T-helper 2 cell (primary cell): ENCODE measurements at regions not wholly inside any gene's neighbourhood (a gene's known extent, or its start where the extent isn't known, plus 50 kb on each side); places are given as distances from the start of the nearest gene placed in this dataset.

ENCODE experiments used
- DNase-seq, 5 experiments: peaks; one replicate each; pipeline versions ENCODE4 v3.0.0 to v3.0.0-alpha.2; 2012 to 2022

- DNase-seq = peak in 1 of 5 experiments; percentile 7
Observed at GRCh38 chr1:94734963-94735901, 84.9 kb upstream of the SLC44A3 start.

GRCh38 chr1:94731891-94732290, 88.3 kb upstream of the SLC44A3 start:
- DNase-seq = no peak

- no peak for DNase-seq
Observed at GRCh38 chr1:94730450-94730849, 89.7 kb upstream of the SLC44A3 start.

- DNase-seq = no peak
Observed at GRCh38 chr1:94729267-94729666, 90.9 kb upstream of the SLC44A3 start.

- no peak for DNase-seq
Observed at GRCh38 chr1:94727846-94728715, 92.1 kb upstream of the SLC44A3 start.

- no peak for DNase-seq
Observed at GRCh38 chr1:94726981-94727685, 93.0 kb upstream of the SLC44A3 start.

- DNase-seq = no peak
Observed at GRCh38 chr1:94725566-94725965, 94.6 kb upstream of the SLC44A3 start.

GRCh38 chr1:94723894-94724293, 96.3 kb upstream of the SLC44A3 start:
- DNase-seq = no peak

GRCh38 chr1:94723463-94723862, 96.7 kb upstream of the SLC44A3 start:
- DNase-seq = no peak

- DNase-seq = no peak
Observed at GRCh38 chr1:94722181-94722580, 98.0 kb upstream of the SLC44A3 start.

GRCh38 chr1:94721240-94721639, 98.9 kb upstream of the SLC44A3 start:
- DNase-seq = no peak

GRCh38 chr1:94719926-94720793, 100.0 kb upstream of the SLC44A3 start:
- peak in 1 of 5 experiments; percentile 56 for DNase-seq

- DNase-seq = no peak
Observed at GRCh38 chr1:94716965-94717364, 103.2 kb upstream of the SLC44A3 start.

- no peak for DNase-seq
Observed at GRCh38 chr1:94715321-94715720, 104.8 kb upstream of the SLC44A3 start.

- DNase-seq = no peak
Observed at GRCh38 chr1:94714552-94714951, 105.6 kb upstream of the SLC44A3 start.

GRCh38 chr1:94714152-94714551, 106.0 kb upstream of the SLC44A3 start:
- no peak for DNase-seq

- DNase-seq = no peak
Observed at GRCh38 chr1:94713472-94714141, 106.5 kb upstream of the SLC44A3 start.

- DNase-seq = no peak
Observed at GRCh38 chr1:94709891-94710581, 110.1 kb upstream of the SLC44A3 start.

GRCh38 chr1:94708811-94709210, 111.3 kb upstream of the SLC44A3 start:
- DNase-seq = no peak

GRCh38 chr1:94708299-94708685, 111.9 kb upstream of the SLC44A3 start:
- DNase-seq = no peak
